ENCODE measurements at regions not wholly inside any gene's neighbourhood (a gene's known extent, or its start where the extent isn't known, plus 50 kb on each side); places are given as distances from the start of the nearest gene placed in this dataset.

DNA sequence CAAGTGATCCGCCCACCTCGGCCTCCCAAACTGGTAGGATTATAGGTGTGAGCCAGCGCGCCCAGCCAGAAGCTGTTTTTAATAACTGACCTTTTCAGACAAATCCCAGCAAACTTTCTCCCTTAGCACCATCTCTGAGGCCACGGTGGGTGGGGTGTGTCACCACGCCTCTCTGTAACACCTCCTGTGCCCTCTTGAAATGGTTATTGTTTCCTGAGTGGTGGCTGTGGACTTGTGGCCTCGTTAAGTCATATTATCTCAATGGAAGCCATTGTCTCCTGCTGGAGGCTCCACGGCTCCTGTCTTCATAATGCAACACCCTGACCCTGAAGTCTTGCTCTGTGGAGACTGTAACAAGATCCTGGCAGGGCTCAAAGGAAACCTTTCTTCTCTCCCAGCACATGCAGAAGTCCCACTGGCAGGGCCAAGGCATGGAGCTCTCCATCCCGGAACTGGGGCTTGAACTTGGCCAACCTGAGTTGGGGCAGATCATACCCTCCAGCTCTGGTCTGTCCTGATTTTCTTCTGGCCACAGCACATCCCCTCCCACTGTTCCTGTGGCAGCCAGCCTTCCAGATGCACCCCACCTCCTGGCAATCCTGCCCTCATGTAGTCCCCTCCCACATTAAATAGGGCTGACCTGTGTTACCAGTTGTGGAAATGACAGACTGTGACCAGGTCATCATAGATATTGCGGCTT lies 81.1 kb downstream of the SNX5 start:
- Histone ChIP-seq H4K20me1 (ENCODE audit: insufficient read depth, low read length) (no peaks in the 10 kb centered on the region), H3K79me2 (ENCODE audit: low read length) (no peaks in the 10 kb centered on the region), H3K27ac (ENCODE audit: low read length) (no peak overlapping the region), H3K9me3 (ENCODE audit: insufficient read depth, low read length) (peaks cover 6% of the 10 kb centered on the region; the same call in 1 of the 2 replicates), H3K27me3 (ENCODE audit: low read depth, low read length) (0 out of 2 replicates have a peak, but pooled peaks cover 11% of the 10 kb centered on the region), H3K4me1 (ENCODE audit: low read length) (no peaks in the 10 kb centered on the region), H2AFZ (ENCODE audit: low read depth, low read length) (no peak overlapping the region), H3K4me3 (ENCODE audit: low read length) (no peak overlapping the region), H3K9ac (ENCODE audit: low read length) (no peak overlapping the region), H3K36me3 (replicated peaks; ENCODE audit: low read depth, low read length) (no peaks in the 10 kb centered on the region), H3K4me2 (ENCODE audit: low read length) (no peak overlapping the region)
- no peak for TF ChIP-seq EZH2phosphoT487 (IDR thresholded peaks at IDR 0.05; ENCODE audit: low read depth)
- TF ChIP-seq CTCF (IDR thresholded peaks at IDR 0.05; ENCODE audit: low read depth, low read length): no peak

DNA sequence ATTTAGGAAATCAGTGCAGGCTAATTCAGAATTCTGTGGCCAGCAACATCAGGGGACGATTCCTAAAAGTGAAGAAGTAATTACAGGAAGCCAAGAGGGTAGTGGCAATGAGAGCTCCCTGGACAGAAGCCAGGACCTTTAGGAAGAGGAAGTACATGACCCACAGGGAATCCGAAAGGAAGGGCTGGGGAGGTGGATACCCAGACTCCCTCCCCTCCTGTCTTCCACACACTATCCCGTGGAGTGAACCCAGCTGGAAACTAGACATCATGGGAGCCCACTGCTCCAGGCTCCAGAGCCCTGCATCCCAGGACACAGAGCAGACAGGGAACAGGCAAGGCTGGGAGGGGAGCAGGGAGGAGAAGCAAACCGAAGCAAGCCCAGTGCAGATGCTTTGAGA lies 83.0 kb downstream of the SNX5 start:
- H3K27ac ChIP-seq (ENCODE audit: low read length): no peak overlapping the region
- H3K27me3 ChIP-seq (ENCODE audit: low read depth, low read length): 0 out of 2 replicates have a peak, but pooled peaks cover 11% of the 10 kb centered on the region
- H3K36me3 ChIP-seq (replicated peaks; ENCODE audit: low read depth, low read length): no peaks in the 10 kb centered on the region
- no peak overlapping the region for H3K9ac ChIP-seq (ENCODE audit: low read length)
- H3K4me2 ChIP-seq (ENCODE audit: low read length): no peak overlapping the region
- no peak overlapping the region for H2AFZ ChIP-seq (ENCODE audit: low read depth, low read length)
- no peaks in the 10 kb centered on the region for H3K79me2 ChIP-seq (ENCODE audit: low read length)
- TF ChIP-seq EZH2phosphoT487 (IDR thresholded peaks at IDR 0.05; ENCODE audit: low read depth) (no peak), CTCF (IDR thresholded peaks at IDR 0.05; ENCODE audit: low read depth, low read length) (no peak)
- H4K20me1 ChIP-seq (ENCODE audit: insufficient read depth, low read length): no peaks in the 10 kb centered on the region
- peaks cover 6% of the 10 kb centered on the region; the same call in 1 of the 2 replicates for H3K9me3 ChIP-seq (ENCODE audit: insufficient read depth, low read length)
- peaks cover under 1% of the 10 kb centered on the region; the same call in 1 of the 2 replicates for H3K4me1 ChIP-seq (ENCODE audit: low read length)
- H3K4me3 ChIP-seq (ENCODE audit: low read length): no peak overlapping the region

- TF ChIP-seq CTCF (IDR thresholded peaks at IDR 0.05; ENCODE audit: low read depth, low read length) (no peak), EZH2phosphoT487 (IDR thresholded peaks at IDR 0.05; ENCODE audit: low read depth) (no peak)
- H3K27ac ChIP-seq (ENCODE audit: low read length): no peak overlapping the region
- H3K4me3 ChIP-seq (ENCODE audit: low read length): no peak overlapping the region
- 0 out of 2 replicates have a peak, but pooled peaks cover 11% of the 10 kb centered on the region for H3K27me3 ChIP-seq (ENCODE audit: low read depth, low read length)
- H3K36me3 ChIP-seq (replicated peaks; ENCODE audit: low read depth, low read length): no peaks in the 10 kb centered on the region
- no peaks in the 10 kb centered on the region for H3K79me2 ChIP-seq (ENCODE audit: low read length)
- no peaks in the 10 kb centered on the region for H4K20me1 ChIP-seq (ENCODE audit: insufficient read depth, low read length)
- no peak overlapping the region for H3K4me2 ChIP-seq (ENCODE audit: low read length)
- H3K9me3 ChIP-seq (ENCODE audit: insufficient read depth, low read length): peaks cover 6% of the 10 kb centered on the region; the same call in 1 of the 2 replicates
- H3K4me1 ChIP-seq (ENCODE audit: low read length): peaks cover 5% of the 10 kb centered on the region
- no peak overlapping the region for H2AFZ ChIP-seq (ENCODE audit: low read depth, low read length)
- no peak overlapping the region for H3K9ac ChIP-seq (ENCODE audit: low read length)
Observed at GRCh38 chr20:17885076-17885475, 83.5 kb downstream of the SNX5 start.

GRCh38 chr20:17884307-17885003 lies 84.1 kb downstream of the SNX5 start:
- Histone ChIP-seq H3K9ac (ENCODE audit: low read length) (no peak overlapping the region), H3K4me2 (ENCODE audit: low read length) (no peak overlapping the region), H2AFZ (ENCODE audit: low read depth, low read length) (no peak overlapping the region), H3K4me1 (ENCODE audit: low read length) (peaks cover 11% of the 10 kb centered on the region), H3K27ac (ENCODE audit: low read length) (no peak overlapping the region), H4K20me1 (ENCODE audit: insufficient read depth, low read length) (no peaks in the 10 kb centered on the region), H3K27me3 (ENCODE audit: low read depth, low read length) (0 out of 2 replicates have a peak, but pooled peaks cover 11% of the 10 kb centered on the region), H3K36me3 (replicated peaks; ENCODE audit: low read depth, low read length) (no peaks in the 10 kb centered on the region), H3K79me2 (ENCODE audit: low read length) (no peaks in the 10 kb centered on the region), H3K4me3 (ENCODE audit: low read length) (no peak overlapping the region), H3K9me3 (ENCODE audit: insufficient read depth, low read length) (0 out of 2 replicates have a peak, but pooled peaks cover 5% of the 10 kb centered on the region)
- TF ChIP-seq CTCF (IDR thresholded peaks at IDR 0.05; ENCODE audit: low read depth, low read length) (no peak), EZH2phosphoT487 (IDR thresholded peaks at IDR 0.05; ENCODE audit: low read depth) (no peak)
